ENCODE measurements at regions not wholly inside any gene's neighbourhood (a gene's known extent, or its start where the extent isn't known, plus 50 kb on each side); places are given as distances from the start of the nearest gene placed in this dataset.

DNA sequence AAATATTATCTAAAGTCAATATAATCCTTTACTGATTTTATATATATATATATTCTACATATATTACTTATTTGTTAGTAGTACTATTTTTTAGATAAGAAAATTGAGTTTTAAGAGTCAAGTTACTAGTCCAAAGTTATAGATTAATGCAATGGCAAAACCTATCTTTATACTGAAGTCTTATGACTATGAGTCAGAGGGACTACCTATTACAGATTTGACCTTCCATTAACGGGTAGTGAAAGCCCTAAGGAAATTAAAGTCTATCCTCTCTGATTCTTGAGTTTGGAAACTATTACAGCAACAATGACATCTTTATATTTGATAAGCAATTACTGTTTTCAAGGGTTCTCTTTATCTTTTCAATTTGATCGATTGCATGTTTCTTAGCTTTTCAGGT, 315.8 kb downstream of the CASP12 start:
- TF ChIP-seq, protein P1, sequence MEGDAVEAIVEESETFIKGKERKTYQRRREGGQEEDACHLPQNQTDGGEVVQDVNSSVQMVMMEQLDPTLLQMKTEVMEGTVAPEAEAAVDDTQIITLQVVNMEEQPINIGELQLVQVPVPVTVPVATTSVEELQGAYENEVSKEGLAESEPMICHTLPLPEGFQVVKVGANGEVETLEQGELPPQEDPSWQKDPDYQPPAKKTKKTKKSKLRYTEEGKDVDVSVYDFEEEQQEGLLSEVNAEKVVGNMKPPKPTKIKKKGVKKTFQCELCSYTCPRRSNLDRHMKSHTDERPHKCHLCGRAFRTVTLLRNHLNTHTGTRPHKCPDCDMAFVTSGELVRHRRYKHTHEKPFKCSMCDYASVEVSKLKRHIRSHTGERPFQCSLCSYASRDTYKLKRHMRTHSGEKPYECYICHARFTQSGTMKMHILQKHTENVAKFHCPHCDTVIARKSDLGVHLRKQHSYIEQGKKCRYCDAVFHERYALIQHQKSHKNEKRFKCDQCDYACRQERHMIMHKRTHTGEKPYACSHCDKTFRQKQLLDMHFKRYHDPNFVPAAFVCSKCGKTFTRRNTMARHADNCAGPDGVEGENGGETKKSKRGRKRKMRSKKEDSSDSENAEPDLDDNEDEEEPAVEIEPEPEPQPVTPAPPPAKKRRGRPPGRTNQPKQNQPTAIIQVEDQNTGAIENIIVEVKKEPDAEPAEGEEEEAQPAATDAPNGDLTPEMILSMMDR (IDR thresholded peaks at IDR 0.05), result no peak
- Mint-ChIP-seq H3K27ac (no peak overlapping the region), H3K36me3 (ENCODE audit: low read depth) (no peaks in the 10 kb centered on the region), H3K27me3 (peaks cover 17% of the 10 kb centered on the region), H3K9me3 (no peaks in the 10 kb centered on the region), H3K4me1 (ENCODE audit: low read depth) (no peaks in the 10 kb centered on the region), H3K4me3 (no peak overlapping the region)
- Histone ChIP-seq H3K4me3 (ENCODE audit: low read length) (no peak overlapping the region), H3K36me3 (ENCODE audit: insufficient read depth, low read length) (no peaks in the 10 kb centered on the region), H3K27me3 (ENCODE audit: control insufficient read depth in 1 of 2, insufficient read depth in 2 of 2, low read length in 2 of 2) (peaks cover 0 to 8% of the 10 kb centered on the region in 2 experiments), H3K4me1 (ENCODE audit: insufficient read depth, low read length) (no peaks in the 10 kb centered on the region), H3K9me3 (ENCODE audit: control insufficient read depth in 1 of 2, insufficient read depth in 1 of 2, low read length in 2 of 2) (no peaks in the 10 kb centered on the region), H3K27ac (ENCODE audit: low read depth in 1 of 2, low read length in 2 of 2) (no peak overlapping the region)
- intact Hi-C loops (cut with DNase I, micrococcal nuclease), result no loop called here
- ATAC-seq (ENCODE audit: poor library complexity) (no peak), DNase-seq (no peak)
- CTCF ChIA-PET, result interaction anchor here (0.7 kb wide), 1 partner anchor 684 kb away, joined by 3 read pairs; no protein-coding TSS in a partner anchor
- POLR2A ChIA-PET, result no interaction called here

DNA sequence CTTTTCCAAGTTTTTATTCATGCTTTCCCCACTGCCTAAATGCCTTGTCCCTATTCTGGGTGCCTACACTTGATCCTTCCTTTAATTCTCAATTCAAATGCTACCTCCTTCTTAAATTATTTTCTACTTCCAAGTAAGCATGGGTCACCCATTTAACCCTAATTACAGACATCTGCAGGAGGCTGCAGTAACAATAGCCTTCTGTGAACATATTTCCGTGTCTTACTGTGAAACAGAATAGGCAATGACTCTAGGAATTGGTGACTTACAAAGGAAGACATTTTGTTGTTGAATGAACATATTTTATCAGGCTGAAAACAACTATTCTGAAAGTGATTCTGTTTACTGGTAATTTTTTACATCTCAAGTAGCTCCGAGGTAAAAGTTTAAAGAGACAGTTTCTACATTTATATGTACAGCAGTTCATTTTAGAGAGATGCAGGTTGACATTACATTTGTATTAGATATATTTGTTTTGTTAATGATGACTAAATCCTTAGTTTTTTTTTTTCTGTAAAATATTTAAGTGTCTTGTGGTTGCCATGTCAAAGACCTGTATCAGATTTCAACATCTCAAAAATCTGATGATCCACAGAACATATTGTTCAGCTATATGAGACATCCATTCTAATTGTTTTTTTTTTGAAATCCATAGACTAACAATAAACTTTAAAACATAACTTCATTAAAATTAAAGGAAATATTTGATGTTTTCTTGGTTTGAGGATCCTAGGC, 316.8 kb downstream of the CASP12 start:
- TF ChIP-seq, protein P1 (IDR thresholded peaks at IDR 0.05), result no peak
- DNase-seq (no peak), ATAC-seq (ENCODE audit: poor library complexity) (no peak)
- no peak overlapping the region for H3K4me3 Mint-ChIP-seq
- H3K36me3 Mint-ChIP-seq (ENCODE audit: low read depth), result no peaks in the 10 kb centered on the region
- no peaks in the 10 kb centered on the region for H3K9me3 ChIP-seq (ENCODE audit: control insufficient read depth in 1 of 2, insufficient read depth in 1 of 2, low read length in 2 of 2)
- no peaks in the 10 kb centered on the region for H3K36me3 ChIP-seq (ENCODE audit: insufficient read depth, low read length)
- H3K27me3 ChIP-seq (ENCODE audit: control insufficient read depth in 1 of 2, insufficient read depth in 2 of 2, low read length in 2 of 2), result peaks cover 0 to 8% of the 10 kb centered on the region in 2 experiments
- H3K4me1 Mint-ChIP-seq (ENCODE audit: low read depth), result no peaks in the 10 kb centered on the region
- POLR2A ChIA-PET, result no interaction called here
- H3K4me1 ChIP-seq (ENCODE audit: insufficient read depth, low read length), result no peaks in the 10 kb centered on the region
- H3K27ac ChIP-seq (ENCODE audit: low read depth in 1 of 2, low read length in 2 of 2), result no peak overlapping the region
- H3K27me3 Mint-ChIP-seq, result peaks cover 17% of the 10 kb centered on the region
- no peaks in the 10 kb centered on the region for H3K9me3 Mint-ChIP-seq
- H3K4me3 ChIP-seq (ENCODE audit: low read length), result no peak overlapping the region
- intact Hi-C loops (cut with DNase I, micrococcal nuclease), result no loop called here
- CTCF ChIA-PET, result no interaction called here
- no peak overlapping the region for H3K27ac Mint-ChIP-seq

DNA sequence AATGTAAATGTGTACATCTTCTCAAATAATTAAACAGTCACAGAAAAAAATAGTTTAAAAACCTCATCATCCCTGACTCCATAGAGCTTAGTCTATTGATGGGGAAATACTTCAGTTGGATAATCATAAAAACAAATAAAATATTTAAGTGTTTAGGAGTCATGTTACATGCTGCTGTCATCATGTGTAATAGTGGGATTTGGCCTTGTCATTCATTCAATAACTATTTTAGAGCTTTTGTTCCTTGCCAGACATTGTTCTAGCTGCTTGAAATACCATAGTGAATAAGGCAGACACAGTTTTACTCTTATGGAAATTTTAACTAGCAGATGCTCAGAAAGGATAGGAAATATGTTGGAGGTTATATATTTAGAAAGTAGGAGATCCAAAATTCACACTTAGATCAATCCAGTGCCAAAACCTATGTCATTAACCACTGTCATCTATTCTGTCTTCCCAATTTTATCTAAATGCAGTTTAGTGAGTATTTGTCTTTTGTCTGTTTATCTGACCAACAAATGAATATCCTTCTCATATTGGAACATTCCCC, 324.7 kb downstream of the CASP12 start:
- TF ChIP-seq, protein P1 (IDR thresholded peaks at IDR 0.05), result no peak
- H3K9me3 Mint-ChIP-seq, result peaks cover 2% of the 10 kb centered on the region
- ChIA-PET POLR2A (no interaction called here), CTCF (interaction anchor here (0.6 kb wide), 1 partner anchor 207 kb away, joined by 3 read pairs; no protein-coding TSS in a partner anchor)
- no peak overlapping the region for H3K27ac ChIP-seq (ENCODE audit: low read depth in 1 of 2, low read length in 2 of 2)
- H3K27me3 ChIP-seq (ENCODE audit: control insufficient read depth in 1 of 2, insufficient read depth in 2 of 2, low read length in 2 of 2), result no peaks in the 10 kb centered on the region
- H3K4me1 Mint-ChIP-seq (ENCODE audit: low read depth), result no peaks in the 10 kb centered on the region
- H3K9me3 ChIP-seq (ENCODE audit: control insufficient read depth in 1 of 2, insufficient read depth in 1 of 2, low read length in 2 of 2), result no peaks in the 10 kb centered on the region
- no peak overlapping the region for H3K4me3 Mint-ChIP-seq
- no peak for ATAC-seq (ENCODE audit: poor library complexity)
- no peak overlapping the region for H3K4me3 ChIP-seq (ENCODE audit: low read length)
- H3K4me1 ChIP-seq (ENCODE audit: insufficient read depth, low read length), result no peaks in the 10 kb centered on the region
- no peak for DNase-seq
- H3K27ac Mint-ChIP-seq, result no peak overlapping the region
- H3K27me3 Mint-ChIP-seq, result peaks cover 5% of the 10 kb centered on the region
- H3K36me3 ChIP-seq (ENCODE audit: insufficient read depth, low read length), result no peaks in the 10 kb centered on the region
- intact Hi-C loops (cut with DNase I, micrococcal nuclease), result no loop called here
- H3K36me3 Mint-ChIP-seq (ENCODE audit: low read depth), result no peaks in the 10 kb centered on the region

Data from CD4-positive, alpha-beta T cell (primary cell).